ENCODE measurements at regions not wholly inside any gene's neighbourhood (a gene's known extent, or its start where the extent isn't known, plus 50 kb on each side); places are given as distances from the start of the nearest gene placed in this dataset.

DNA sequence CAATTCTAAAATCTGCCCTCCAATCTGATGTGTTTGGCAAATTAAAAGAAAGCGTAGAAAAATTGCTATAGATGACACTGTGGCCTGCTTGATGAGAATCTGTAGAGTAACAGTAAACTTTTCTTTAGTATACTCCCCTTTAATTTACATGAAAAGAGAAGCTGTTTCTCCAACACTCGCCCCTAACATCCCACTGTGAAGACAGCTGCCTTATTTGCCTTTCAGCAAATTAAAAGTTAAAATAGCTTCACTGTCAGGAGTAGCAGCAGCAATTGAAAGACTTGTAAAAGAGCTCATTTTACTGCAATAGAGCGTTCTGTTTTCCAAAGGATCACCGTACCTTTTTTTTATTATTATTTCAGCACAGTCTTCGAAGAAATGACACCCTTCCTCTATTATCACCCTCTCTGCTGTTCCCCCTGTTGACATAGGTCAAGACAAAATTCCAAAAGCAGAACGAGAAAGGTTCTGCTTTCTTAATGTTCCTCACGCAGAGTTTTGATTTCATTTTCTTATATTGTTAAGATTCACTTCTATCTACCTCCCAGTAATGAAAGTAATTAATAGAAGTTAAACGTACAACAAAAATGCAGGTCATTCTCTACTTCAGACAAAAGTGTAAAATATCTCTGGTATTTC lies 153.5 kb upstream of the USP15 start:
- TF ChIP-seq POLR2A (IDR thresholded peaks at IDR 0.05; ENCODE audit: low read depth, low read length) (no peak), SPI1 (IDR thresholded peaks at IDR 0.05; ENCODE audit: low read depth, low read length) (no peak)
